ENCODE measurements at regions not wholly inside any gene's neighbourhood (a gene's known extent, or its start where the extent isn't known, plus 50 kb on each side); places are given as distances from the start of the nearest gene placed in this dataset.

DNA sequence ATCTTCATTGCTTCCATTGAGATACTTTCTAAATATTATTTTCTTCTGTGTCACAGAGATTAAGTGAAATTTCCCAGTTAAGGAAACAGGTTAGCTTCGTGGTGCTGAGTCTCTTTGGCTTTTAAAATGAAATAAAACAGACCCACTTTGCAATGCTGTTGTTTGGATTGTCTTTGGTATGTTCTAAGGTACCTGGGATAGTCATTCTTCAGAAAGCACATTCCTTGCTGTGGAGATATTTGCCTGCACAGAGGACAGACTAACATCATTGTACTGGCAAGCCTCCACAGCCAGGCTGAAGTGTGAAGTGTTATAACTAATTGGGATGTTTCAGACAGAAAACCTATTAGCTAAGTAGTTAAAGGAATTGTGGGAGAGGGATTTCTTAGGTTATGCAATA lies 148.8 kb upstream of the EPHA7 start:
- H3K4me1 ChIP-seq (ENCODE audit: insufficient read depth, insufficient read length) = no peaks in the 10 kb centered on the region
- TF ChIP-seq SUZ12 (IDR thresholded peaks at IDR 0.05; ENCODE audit: extremely low read depth, insufficient read depth, insufficient read length) (no peak), YY1 (IDR thresholded peaks at IDR 0.05; ENCODE audit: insufficient read depth, insufficient read length) (no peak), ZNF274 (IDR thresholded peaks at IDR 0.05; ENCODE audit: low read depth, low read length) (no peak)
- no peaks in the 10 kb centered on the region for H3K36me3 ChIP-seq (ENCODE audit: insufficient read depth, insufficient read length, low read length)
- H3K9ac ChIP-seq (ENCODE audit: insufficient read length, low read depth) = no peak overlapping the region
- H3K27me3 ChIP-seq (ENCODE audit: insufficient read depth, insufficient read length) = no peaks in the 10 kb centered on the region
- no peak overlapping the region for H3K4me3 ChIP-seq (ENCODE audit: insufficient read length, low read depth)
- H3K9me3 ChIP-seq (ENCODE audit: insufficient read depth, low read length) = no peaks in the 10 kb centered on the region
- no peak for DNase-seq (ENCODE audit: low read depth, low spot score)

DNA sequence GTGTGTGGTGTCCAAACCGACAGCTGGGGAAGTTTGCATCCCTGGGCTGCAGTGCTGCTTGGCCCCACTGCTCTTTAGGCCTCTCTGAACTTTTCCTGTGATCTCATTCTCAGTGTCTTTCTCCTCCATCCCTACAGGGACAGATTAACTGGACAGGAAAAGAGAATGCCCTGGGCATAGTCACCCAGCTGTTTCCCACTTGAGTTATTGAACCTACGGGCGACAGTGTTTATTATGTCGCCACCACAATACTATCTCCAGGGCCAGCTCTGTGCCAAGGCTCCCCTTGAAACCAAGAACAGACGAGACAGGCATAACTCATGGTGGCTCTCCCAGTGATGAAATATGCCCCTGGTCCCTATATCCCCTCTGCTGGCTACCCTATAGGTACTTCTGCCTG lies 147.8 kb upstream of the EPHA7 start:
- H3K4me1 ChIP-seq (ENCODE audit: insufficient read depth, insufficient read length) = no peaks in the 10 kb centered on the region
- H3K9ac ChIP-seq (ENCODE audit: insufficient read length, low read depth) = no peak overlapping the region
- no peak overlapping the region for H3K4me3 ChIP-seq (ENCODE audit: insufficient read length, low read depth)
- H3K27me3 ChIP-seq (ENCODE audit: insufficient read depth, insufficient read length) = no peaks in the 10 kb centered on the region
- no peaks in the 10 kb centered on the region for H3K9me3 ChIP-seq (ENCODE audit: insufficient read depth, low read length)
- TF ChIP-seq SUZ12 (IDR thresholded peaks at IDR 0.05; ENCODE audit: extremely low read depth, insufficient read depth, insufficient read length) (no peak), ZNF274 (IDR thresholded peaks at IDR 0.05; ENCODE audit: low read depth, low read length) (no peak), YY1 (IDR thresholded peaks at IDR 0.05; ENCODE audit: insufficient read depth, insufficient read length) (no peak)
- no peak for DNase-seq (ENCODE audit: low read depth, low spot score)
- H3K36me3 ChIP-seq (ENCODE audit: insufficient read depth, insufficient read length, low read length) = no peaks in the 10 kb centered on the region

GRCh38 chr6:93566285-93566684 lies 146.9 kb upstream of the EPHA7 start:
- no peak for DNase-seq (ENCODE audit: low read depth, low spot score)
- Histone ChIP-seq H3K27me3 (ENCODE audit: insufficient read depth, insufficient read length) (no peaks in the 10 kb centered on the region), H3K9ac (ENCODE audit: insufficient read length, low read depth) (no peak overlapping the region), H3K4me1 (ENCODE audit: insufficient read depth, insufficient read length) (no peaks in the 10 kb centered on the region), H3K36me3 (ENCODE audit: insufficient read depth, insufficient read length, low read length) (no peaks in the 10 kb centered on the region), H3K4me3 (ENCODE audit: insufficient read length, low read depth) (no peak overlapping the region), H3K9me3 (ENCODE audit: insufficient read depth, low read length) (no peaks in the 10 kb centered on the region)
- TF ChIP-seq SUZ12 (IDR thresholded peaks at IDR 0.05; ENCODE audit: extremely low read depth, insufficient read depth, insufficient read length) = no peak
- TF ChIP-seq YY1 (IDR thresholded peaks at IDR 0.05; ENCODE audit: insufficient read depth, insufficient read length) = no peak
- no peak for TF ChIP-seq ZNF274 (IDR thresholded peaks at IDR 0.05; ENCODE audit: low read depth, low read length)

- no peak for DNase-seq (ENCODE audit: low read depth, low spot score)
- Histone ChIP-seq H3K9me3 (ENCODE audit: insufficient read depth, low read length) (no peaks in the 10 kb centered on the region), H3K36me3 (ENCODE audit: insufficient read depth, insufficient read length, low read length) (no peaks in the 10 kb centered on the region), H3K4me1 (ENCODE audit: insufficient read depth, insufficient read length) (no peaks in the 10 kb centered on the region), H3K9ac (ENCODE audit: insufficient read length, low read depth) (no peak overlapping the region), H3K27me3 (ENCODE audit: insufficient read depth, insufficient read length) (no peaks in the 10 kb centered on the region), H3K4me3 (ENCODE audit: insufficient read length, low read depth) (no peak overlapping the region)
- TF ChIP-seq ZNF274 (IDR thresholded peaks at IDR 0.05; ENCODE audit: low read depth, low read length) = no peak
- no peak for TF ChIP-seq SUZ12 (IDR thresholded peaks at IDR 0.05; ENCODE audit: extremely low read depth, insufficient read depth, insufficient read length)
- no peak for TF ChIP-seq YY1 (IDR thresholded peaks at IDR 0.05; ENCODE audit: insufficient read depth, insufficient read length)
Observed at GRCh38 chr6:93562582-93562981, 143.2 kb upstream of the EPHA7 start.

DNA sequence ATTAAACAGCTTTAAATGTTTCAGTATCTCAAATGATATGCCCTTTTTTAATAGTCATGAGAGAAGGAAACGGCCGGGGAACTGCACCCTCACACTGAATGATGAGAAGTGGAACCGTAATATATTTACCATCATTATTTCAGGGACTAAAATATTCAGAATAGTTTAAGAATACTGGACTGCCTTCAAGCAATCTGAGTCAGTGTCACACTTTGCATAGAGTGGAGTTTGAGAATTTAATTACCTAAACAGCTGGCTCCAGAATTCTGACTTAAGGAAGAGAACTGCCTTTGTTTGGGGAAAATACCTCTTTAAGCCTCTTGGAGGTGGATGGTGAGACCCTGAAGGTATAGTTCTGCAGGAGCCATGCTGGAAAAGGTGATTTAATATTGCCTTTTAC lies 135.9 kb upstream of the EPHA7 start:
- TF ChIP-seq SUZ12 (IDR thresholded peaks at IDR 0.05; ENCODE audit: extremely low read depth, insufficient read depth, insufficient read length) = no peak
- TF ChIP-seq YY1 (IDR thresholded peaks at IDR 0.05; ENCODE audit: insufficient read depth, insufficient read length) = no peak
- no peak for TF ChIP-seq ZNF274 (IDR thresholded peaks at IDR 0.05; ENCODE audit: low read depth, low read length)
- H3K4me1 ChIP-seq (ENCODE audit: insufficient read depth, insufficient read length) = no peaks in the 10 kb centered on the region
- H3K9me3 ChIP-seq (ENCODE audit: insufficient read depth, low read length) = no peaks in the 10 kb centered on the region
- H3K4me3 ChIP-seq (ENCODE audit: insufficient read length, low read depth) = no peak overlapping the region
- DNase-seq (ENCODE audit: low read depth, low spot score) = no peak
- no peak overlapping the region for H3K9ac ChIP-seq (ENCODE audit: insufficient read length, low read depth)
- no peaks in the 10 kb centered on the region for H3K36me3 ChIP-seq (ENCODE audit: insufficient read depth, insufficient read length, low read length)
- H3K27me3 ChIP-seq (ENCODE audit: insufficient read depth, insufficient read length) = no peaks in the 10 kb centered on the region

DNA sequence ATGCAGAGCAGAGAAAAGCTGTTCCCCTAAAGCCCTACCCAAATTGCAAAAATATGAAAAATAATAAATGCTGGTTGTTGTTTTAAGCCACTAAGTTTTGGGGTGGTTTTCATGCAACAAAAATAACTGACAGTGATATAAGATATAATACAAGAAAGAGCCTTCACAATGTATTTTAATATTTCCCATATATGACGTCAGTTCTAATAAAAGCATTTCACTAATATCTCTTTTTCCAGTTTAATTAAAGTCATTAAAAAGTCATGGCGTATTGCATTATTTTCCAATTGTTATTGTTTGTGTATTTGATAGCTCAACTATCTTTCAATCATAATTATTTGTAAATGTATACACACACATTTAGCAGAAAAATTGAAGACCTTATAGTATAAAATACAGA lies 134.7 kb upstream of the EPHA7 start:
- H3K9ac ChIP-seq (ENCODE audit: insufficient read length, low read depth) = no peak overlapping the region

GRCh38 chr6:93550551-93551276 lies 131.4 kb upstream of the EPHA7 start:
- Histone ChIP-seq H3K36me3 (ENCODE audit: insufficient read depth, insufficient read length, low read length) (no peaks in the 10 kb centered on the region), H3K27me3 (ENCODE audit: insufficient read depth, insufficient read length) (no peaks in the 10 kb centered on the region), H3K4me3 (ENCODE audit: insufficient read length, low read depth) (no peak overlapping the region), H3K9ac (ENCODE audit: insufficient read length, low read depth) (no peak overlapping the region), H3K9me3 (ENCODE audit: insufficient read depth, low read length) (no peaks in the 10 kb centered on the region), H3K4me1 (ENCODE audit: insufficient read depth, insufficient read length) (no peaks in the 10 kb centered on the region)
- TF ChIP-seq YY1 (IDR thresholded peaks at IDR 0.05; ENCODE audit: insufficient read depth, insufficient read length) (no peak), SUZ12 (IDR thresholded peaks at IDR 0.05; ENCODE audit: extremely low read depth, insufficient read depth, insufficient read length) (no peak), ZNF274 (IDR thresholded peaks at IDR 0.05; ENCODE audit: low read depth, low read length) (no peak)
- DNase-seq (ENCODE audit: low read depth, low spot score) = no peak

More for the DNA sequence above, 134.7 kb upstream of the EPHA7 start:
- Histone ChIP-seq H3K27me3 (ENCODE audit: insufficient read depth, insufficient read length) (no peaks in the 10 kb centered on the region), H3K36me3 (ENCODE audit: insufficient read depth, insufficient read length, low read length) (no peaks in the 10 kb centered on the region), H3K4me3 (ENCODE audit: insufficient read length, low read depth) (no peak overlapping the region), H3K9me3 (ENCODE audit: insufficient read depth, low read length) (no peaks in the 10 kb centered on the region), H3K4me1 (ENCODE audit: insufficient read depth, insufficient read length) (no peaks in the 10 kb centered on the region)
- TF ChIP-seq ZNF274 (IDR thresholded peaks at IDR 0.05; ENCODE audit: low read depth, low read length) = no peak
- no peak for TF ChIP-seq YY1 (IDR thresholded peaks at IDR 0.05; ENCODE audit: insufficient read depth, insufficient read length)
- no peak for TF ChIP-seq SUZ12 (IDR thresholded peaks at IDR 0.05; ENCODE audit: extremely low read depth, insufficient read depth, insufficient read length)
- no peak for DNase-seq (ENCODE audit: low read depth, low spot score)

Measured in NT2/D1 (cell line).